T-cell (primary cell): ENCODE measurements at regions not wholly inside any gene's neighbourhood (a gene's known extent, or its start where the extent isn't known, plus 50 kb on each side); places are given as distances from the start of the nearest gene placed in this dataset.

Experiments
- ATAC-seq, 4 experiments: fragments of 200-7000 bp in 3 of 4; fragments of 150-1000 bp in 1 of 4; cut with Tn5 transposase; replicated peaks in 1 of 4; 1 replicate in 3 of 4; 2 replicates in 1 of 4; pipeline ENCODE4 v1.10.0; 2021; ENCODE audit warnings: moderate library complexity in 3 of 4, mild to moderate bottlenecking in 2 of 4, moderate number of reproducible peaks in 1 of 4
- CTCF ChIA-PET, 2 donors: fragments of 300-600 bp; sonication (Branson Sonifier 250); formaldehyde crosslinking; loops; one replicate each; lab custom pipeline; 2022; ENCODE audit warnings: antibody characterized with exemption in 2 of 2; lab: Charles Lee
- POLR2A ChIA-PET, 2 donors: fragments of 300-600 bp; sonication (Branson Sonifier 250); formaldehyde crosslinking; loops; one replicate each; lab custom pipeline; 2022; ENCODE audit warnings: antibody characterized with exemption in 2 of 2; lab: Charles Lee
- DNase-seq, 35 experiments: peaks; one replicate each; pipeline versions ENCODE4 v3.0.0 to v3.0.0-alpha.2; 2013 to 2023
- H3K27ac ChIP-seq: one replicate; pipeline ENCODE4 v1.5.1; 2013; ENCODE audit warnings: low read length
- H3K27me3 ChIP-seq, 2 experiments: replicated peaks in 1 of 2; 1 replicate in 1 of 2; 2 replicates in 1 of 2; pipeline versions ENCODE4 v1.6.1 to v1.7.0; 2013; ENCODE audit warnings: low read length in 1 of 2, mixed read lengths in 1 of 2; ENCODE audit not compliant: control insufficient read depth in 2 of 2, insufficient read depth in 2 of 2; ENCODE audit errors: extremely low read depth in 1 of 2
- H3K36me3 ChIP-seq, 2 donors: 1 replicate in 1 of 2; 2 replicates in 1 of 2; pipeline versions ENCODE4 v1.6.1 to v1.7.0; 2013; ENCODE audit warnings: low read length in 1 of 2; ENCODE audit not compliant: control insufficient read depth in 2 of 2, insufficient read depth in 1 of 2; ENCODE audit errors: extremely low read depth in 1 of 2
- H3K4me1 ChIP-seq, 2 experiments: 1 replicate in 1 of 2; 2 replicates in 1 of 2; pipeline versions ENCODE4 v1.6.1 to v1.7.0; 2013; ENCODE audit warnings: low read length in 2 of 2, mixed read lengths in 1 of 2; ENCODE audit not compliant: insufficient read depth in 2 of 2, control insufficient read depth in 1 of 2; ENCODE audit errors: extremely low read depth in 1 of 2
- H3K4me3 ChIP-seq, 2 donors: 1 replicate in 1 of 2; 2 replicates in 1 of 2; pipeline versions ENCODE4 v1.5.1 to v1.7.0; 2013; ENCODE audit warnings: mild to moderate bottlenecking in 2 of 2, low read length in 1 of 2, moderate library complexity in 1 of 2; ENCODE audit not compliant: control insufficient read depth in 1 of 2; ENCODE audit errors: extremely low read depth in 1 of 2
- H3K9me3 ChIP-seq: 2 replicates; pipeline ENCODE4 v1.7.0; 2013
- H3K27ac Mint-ChIP-seq, 2 donors: one replicate each; pipeline ENCODE4 v1.8.0; 2020 to 2021; ENCODE audit warnings: mild to moderate bottlenecking in 2 of 2, mixed read lengths in 2 of 2
- H3K27me3 Mint-ChIP-seq, 2 donors: one replicate each; pipeline ENCODE4 v1.8.0; 2021 to 2022; ENCODE audit warnings: mixed read lengths in 2 of 2
- H3K36me3 Mint-ChIP-seq: one replicate; pipeline ENCODE4 v1.8.0; 2021; ENCODE audit warnings: mixed read lengths
- H3K4me1 Mint-ChIP-seq, 3 donors: one replicate each; pipeline ENCODE4 v1.8.0; 2020 to 2022; ENCODE audit warnings: mixed read lengths in 3 of 3, mild to moderate bottlenecking in 1 of 3
- H3K4me3 Mint-ChIP-seq, 3 donors: one replicate each; pipeline ENCODE4 v1.8.0; 2020 to 2022; ENCODE audit warnings: mild to moderate bottlenecking in 3 of 3, mixed read lengths in 3 of 3, moderate library complexity in 3 of 3
- H3K9me3 Mint-ChIP-seq, 3 donors: one replicate each; pipeline ENCODE4 v1.8.0; 2020 to 2022; ENCODE audit warnings: mixed read lengths in 3 of 3
- WGBS: methylation state at CpG from one replicate; pipeline ENCODE4 v1.1.5; 2013; ENCODE audit warnings: missing lambda C conversion rate; ENCODE audit not compliant: insufficient coverage; 5-methylcytosine and 5-hydroxymethylcytosine counted together

GRCh38 chr15:87619161-87619960 is 637.2 kb downstream of the NTRK3 start:
- Histone ChIP-seq H3K9me3 (no peaks in the 10 kb centered on the region), H3K27ac (no peak overlapping the region), H3K27me3 (no peaks in the 10 kb centered on the region), H3K36me3 (no peaks in the 10 kb centered on the region), H3K4me3 (no peak overlapping the region), H3K4me1 (no peaks in the 10 kb centered on the region)
- Mint-ChIP-seq H3K27me3 (peaks cover 0 to 4% of the 10 kb centered on the region in 2 donors), H3K4me1 (peaks cover 0 to 4% (median 0%) of the 10 kb centered on the region in 3 donors), H3K9me3 (peaks cover 7 to 9% (median 8%) of the 10 kb centered on the region in 3 donors), H3K36me3 (no peaks in the 10 kb centered on the region), H3K27ac (no peak overlapping the region), H3K4me3 (no peak overlapping the region)
- ChIA-PET POLR2A (no interaction called here), CTCF (no interaction called here)
- no peak for ATAC-seq
- no peak for DNase-seq
- WGBS = 74% methylated on average over 3 of the region's 9 CpGs

GRCh38 chr15:87618203-87618725 is 638.3 kb downstream of the NTRK3 start:
- H3K9me3 ChIP-seq = no peaks in the 10 kb centered on the region
- POLR2A ChIA-PET = no interaction called here
- Mint-ChIP-seq H3K36me3 (no peaks in the 10 kb centered on the region), H3K27me3 (peaks cover 0 to 9% of the 10 kb centered on the region in 2 donors), H3K4me3 (no peak overlapping the region), H3K9me3 (peaks cover 7 to 9% (median 8%) of the 10 kb centered on the region in 3 donors), H3K27ac (no peak overlapping the region), H3K4me1 (peaks cover 0 to 4% (median 0%) of the 10 kb centered on the region in 3 donors)
- H3K36me3 ChIP-seq = no peaks in the 10 kb centered on the region
- H3K4me3 ChIP-seq = no peak overlapping the region
- no peaks in the 10 kb centered on the region for H3K4me1 ChIP-seq
- no peak for ATAC-seq
- no peaks in the 10 kb centered on the region for H3K27me3 ChIP-seq
- no peak for DNase-seq
- CTCF ChIA-PET = no interaction called here
- no CpG with 5 or more reads among the region's 4 CpGs for WGBS
- no peak overlapping the region for H3K27ac ChIP-seq

- H3K9me3 Mint-ChIP-seq = no peaks in the 10 kb centered on the region
- CTCF ChIA-PET = no interaction called here
- DNase-seq (no peak), ATAC-seq (no peak)
- no peaks in the 10 kb centered on the region for H3K36me3 ChIP-seq
- POLR2A ChIA-PET = no interaction called here
- peaks cover 0 to 4% (median 0%) of the 10 kb centered on the region in 3 donors for H3K4me1 Mint-ChIP-seq
- H3K27me3 ChIP-seq = no peaks in the 10 kb centered on the region
- peaks cover 1 to 14% of the 10 kb centered on the region in 2 donors for H3K27me3 Mint-ChIP-seq
- no peak overlapping the region for H3K4me3 Mint-ChIP-seq
- no peak overlapping the region for H3K4me3 ChIP-seq
- H3K9me3 ChIP-seq = no peaks in the 10 kb centered on the region
- H3K27ac Mint-ChIP-seq = no peak overlapping the region
- no peak overlapping the region for H3K27ac ChIP-seq
- no peaks in the 10 kb centered on the region for H3K36me3 Mint-ChIP-seq
- 87% methylated on average over 6 of the region's 9 CpGs for WGBS
- H3K4me1 ChIP-seq = no peaks in the 10 kb centered on the region
Observed at GRCh38 chr15:87614704-87615103, 641.8 kb downstream of the NTRK3 start.

- no peaks in the 10 kb centered on the region for H3K4me1 Mint-ChIP-seq
- H3K9me3 Mint-ChIP-seq = no peaks in the 10 kb centered on the region
- no peak for DNase-seq
- 83% methylated on average over 8 of the region's 8 CpGs for WGBS
- no peaks in the 10 kb centered on the region for H3K4me1 ChIP-seq
- ATAC-seq = no peak
- CTCF ChIA-PET = no interaction called here
- no peak overlapping the region for H3K4me3 ChIP-seq
- no peaks in the 10 kb centered on the region for H3K36me3 Mint-ChIP-seq
- H3K4me3 Mint-ChIP-seq = no peak overlapping the region
- no peak overlapping the region for H3K27ac ChIP-seq
- no peaks in the 10 kb centered on the region for H3K9me3 ChIP-seq
- no peak overlapping the region for H3K27ac Mint-ChIP-seq
- no peaks in the 10 kb centered on the region for H3K27me3 ChIP-seq
- peaks cover 4 to 14% of the 10 kb centered on the region in 2 donors for H3K27me3 Mint-ChIP-seq
- no peaks in the 10 kb centered on the region for H3K36me3 ChIP-seq
- POLR2A ChIA-PET = no interaction called here
Observed at GRCh38 chr15:87610366-87610765, 646.2 kb downstream of the NTRK3 start.

- Histone ChIP-seq H3K27me3 (no peaks in the 10 kb centered on the region), H3K4me3 (no peak overlapping the region), H3K27ac (no peak overlapping the region), H3K36me3 (no peaks in the 10 kb centered on the region), H3K9me3 (no peaks in the 10 kb centered on the region), H3K4me1 (no peaks in the 10 kb centered on the region)
- H3K4me1 Mint-ChIP-seq = no peaks in the 10 kb centered on the region
- no peak overlapping the region for H3K27ac Mint-ChIP-seq
- no peaks in the 10 kb centered on the region for H3K9me3 Mint-ChIP-seq
- POLR2A ChIA-PET = interaction anchor here in 1 of 2 donors (0.5 kb wide), 1 partner anchor 516 kb away, joined by 5 read pairs; no protein-coding TSS in a partner anchor
- WGBS = 70% methylated on average over 3 of the region's 4 CpGs
- no peak overlapping the region for H3K4me3 Mint-ChIP-seq
- H3K27me3 Mint-ChIP-seq = peaks cover 4 to 14% of the 10 kb centered on the region in 2 donors
- no peaks in the 10 kb centered on the region for H3K36me3 Mint-ChIP-seq
- ATAC-seq (no peak), DNase-seq (no peak)
- CTCF ChIA-PET = no interaction called here
Observed at GRCh38 chr15:87609894-87610293, 646.6 kb downstream of the NTRK3 start.

- no peaks in the 10 kb centered on the region for H3K9me3 Mint-ChIP-seq
- Histone ChIP-seq H3K27ac (no peak overlapping the region), H3K27me3 (no peaks in the 10 kb centered on the region), H3K9me3 (no peaks in the 10 kb centered on the region), H3K4me1 (no peaks in the 10 kb centered on the region), H3K4me3 (no peak overlapping the region), H3K36me3 (no peaks in the 10 kb centered on the region)
- no CpG with 5 or more reads among the region's 1 CpG for WGBS
- no peak for DNase-seq
- no peaks in the 10 kb centered on the region for H3K4me1 Mint-ChIP-seq
- H3K4me3 Mint-ChIP-seq = no peak overlapping the region
- H3K27me3 Mint-ChIP-seq = peaks cover 4 to 10% of the 10 kb centered on the region in 2 donors
- H3K36me3 Mint-ChIP-seq = no peaks in the 10 kb centered on the region
- CTCF ChIA-PET = no interaction called here
- POLR2A ChIA-PET = interaction anchor here in 1 of 2 donors (0.5 kb wide), 1 partner anchor 516 kb away, joined by 5 read pairs; no protein-coding TSS in a partner anchor
- no peak for ATAC-seq
- no peak overlapping the region for H3K27ac Mint-ChIP-seq
Observed at GRCh38 chr15:87609474-87609873, 647.1 kb downstream of the NTRK3 start.
